ENCODE measurements at regions not wholly inside any gene's neighbourhood (a gene's known extent, or its start where the extent isn't known, plus 50 kb on each side); places are given as distances from the start of the nearest gene placed in this dataset.
"Not testable (repeated sequence)": the region's sequence is repeated elsewhere in the genome, so short reads cannot be mapped to it uniquely, and the experiment has no call there.

DNA sequence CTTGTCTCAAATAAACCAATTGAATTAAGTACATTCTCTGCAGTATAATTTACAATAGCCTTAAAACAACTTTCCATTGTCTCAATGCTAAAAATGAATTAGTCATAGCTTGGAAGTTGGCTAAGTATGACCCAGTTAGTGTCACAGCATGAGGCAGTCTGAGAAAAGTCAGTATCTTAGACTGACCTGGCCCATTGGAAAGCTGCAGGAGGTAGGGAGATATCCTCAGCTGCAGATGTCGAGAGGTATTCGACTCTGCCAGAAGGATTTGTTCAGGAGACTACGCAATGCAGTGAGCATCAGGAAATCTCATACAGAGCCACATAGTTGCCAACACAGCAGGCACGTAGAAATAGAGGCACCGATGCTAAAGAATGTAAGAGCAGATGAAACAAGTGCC lies 350.9 kb upstream of the NRSN1 start:
- Histone ChIP-seq H3K36me3 (ENCODE audit: control insufficient read depth, low read depth, low read length) (no peaks in the 10 kb centered on the region), H3K4me3 (ENCODE audit: low read length) (no peak overlapping the region), H3K27ac (ENCODE audit: low read length) (no peak overlapping the region), H3K27me3 (ENCODE audit: control insufficient read depth, insufficient read depth, low read length) (no peaks in the 10 kb centered on the region), H3K4me1 (ENCODE audit: control insufficient read depth, low read depth, low read length) (no peaks in the 10 kb centered on the region), H3K9ac (ENCODE audit: low read length) (no peak overlapping the region), H3K9me3 (ENCODE audit: control insufficient read depth, low read depth, low read length) (no peaks in the 10 kb centered on the region)

DNA sequence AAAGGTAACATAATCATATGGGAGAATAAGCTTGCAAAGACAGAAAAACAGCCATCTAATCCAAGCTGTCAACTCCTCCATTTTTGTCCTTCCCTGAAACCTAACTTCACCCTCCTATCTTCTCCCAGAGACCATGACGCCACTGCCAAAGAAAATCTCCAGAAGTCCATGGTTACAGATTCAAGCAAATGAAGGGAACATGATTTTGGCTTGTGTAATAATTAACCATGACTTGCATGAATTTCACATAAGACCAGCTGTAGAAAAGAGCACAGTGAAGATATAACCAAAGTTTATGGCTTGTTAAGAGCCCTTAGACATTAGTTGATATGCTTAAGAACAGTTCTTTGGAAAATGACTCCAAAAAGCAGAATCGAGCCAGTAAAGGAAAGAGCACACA lies 342.1 kb upstream of the NRSN1 start:
- Histone ChIP-seq H3K36me3 (ENCODE audit: control insufficient read depth, low read depth, low read length) (no peaks in the 10 kb centered on the region), H3K9me3 (ENCODE audit: control insufficient read depth, low read depth, low read length) (no peaks in the 10 kb centered on the region), H3K27me3 (ENCODE audit: control insufficient read depth, insufficient read depth, low read length) (no peaks in the 10 kb centered on the region), H3K4me1 (ENCODE audit: control insufficient read depth, low read depth, low read length) (no peaks in the 10 kb centered on the region), H3K9ac (ENCODE audit: low read length) (no peak overlapping the region), H3K4me3 (ENCODE audit: low read length) (no peak overlapping the region), H3K27ac (ENCODE audit: low read length) (no peak overlapping the region)

DNA sequence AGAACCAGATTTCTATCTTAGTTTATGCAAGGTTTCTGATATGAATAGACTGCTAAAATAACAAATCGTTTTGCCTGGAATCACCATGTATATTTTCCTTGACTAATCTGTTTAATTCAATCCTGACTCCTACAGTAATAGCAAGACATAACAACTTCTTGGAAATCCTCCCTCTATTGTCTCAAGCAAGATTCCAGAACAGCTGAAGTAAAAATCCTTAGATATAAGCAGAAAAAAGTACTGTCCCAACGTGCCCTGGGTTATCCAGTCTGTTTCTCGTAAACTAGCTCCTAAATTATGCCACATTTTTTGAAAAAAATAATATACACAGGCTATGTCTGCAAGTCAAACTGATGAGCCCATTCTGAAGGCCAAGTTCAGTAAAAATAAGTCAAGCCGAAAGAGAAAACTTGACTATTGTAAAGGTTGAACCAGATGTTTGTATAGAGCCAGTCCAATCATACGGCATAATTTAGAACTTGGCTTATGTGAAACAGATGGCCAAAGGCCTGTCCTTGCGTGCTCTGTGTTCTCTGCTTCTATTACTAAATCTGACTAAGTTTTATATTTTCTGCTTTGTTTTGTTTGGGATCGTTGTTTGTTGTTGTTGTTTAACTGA lies 341.6 kb upstream of the NRSN1 start:
- H3K4me3 ChIP-seq (ENCODE audit: low read length): no peak overlapping the region
- no peaks in the 10 kb centered on the region for H3K9me3 ChIP-seq (ENCODE audit: control insufficient read depth, low read depth, low read length)
- H3K27me3 ChIP-seq (ENCODE audit: control insufficient read depth, insufficient read depth, low read length): no peaks in the 10 kb centered on the region
- H3K36me3 ChIP-seq (ENCODE audit: control insufficient read depth, low read depth, low read length): no peaks in the 10 kb centered on the region
- H3K9ac ChIP-seq (ENCODE audit: low read length): no peak overlapping the region
- no peaks in the 10 kb centered on the region for H3K4me1 ChIP-seq (ENCODE audit: control insufficient read depth, low read depth, low read length)
- no peak overlapping the region for H3K27ac ChIP-seq (ENCODE audit: low read length)

DNA sequence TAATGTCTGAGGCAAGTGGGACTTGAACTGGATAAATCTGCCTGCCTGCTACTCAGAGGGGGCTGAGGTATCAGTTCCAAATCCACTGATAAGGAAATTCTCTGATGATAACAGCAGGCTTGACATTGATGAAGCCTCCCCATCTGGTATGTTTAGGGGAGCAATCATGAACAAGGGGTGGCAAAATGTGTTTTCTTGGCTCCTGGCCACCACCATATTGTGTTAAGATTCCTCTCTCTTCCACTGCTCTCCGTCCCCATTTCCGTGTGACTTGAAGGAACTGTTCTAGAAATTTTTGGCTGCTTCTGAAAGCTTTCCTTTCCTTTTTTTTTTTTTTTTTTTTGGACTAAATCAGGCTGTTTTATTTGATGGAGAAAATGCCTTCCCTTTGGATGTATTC lies 335.3 kb upstream of the NRSN1 start:
- Histone ChIP-seq H3K27ac (ENCODE audit: low read length) (no peak overlapping the region), H3K36me3 (ENCODE audit: control insufficient read depth, low read depth, low read length) (no peaks in the 10 kb centered on the region), H3K4me3 (ENCODE audit: low read length) (no peak overlapping the region), H3K9me3 (ENCODE audit: control insufficient read depth, low read depth, low read length) (no peaks in the 10 kb centered on the region), H3K4me1 (ENCODE audit: control insufficient read depth, low read depth, low read length) (no peaks in the 10 kb centered on the region), H3K9ac (ENCODE audit: low read length) (no peak overlapping the region), H3K27me3 (ENCODE audit: control insufficient read depth, insufficient read depth, low read length) (no peaks in the 10 kb centered on the region)

DNA sequence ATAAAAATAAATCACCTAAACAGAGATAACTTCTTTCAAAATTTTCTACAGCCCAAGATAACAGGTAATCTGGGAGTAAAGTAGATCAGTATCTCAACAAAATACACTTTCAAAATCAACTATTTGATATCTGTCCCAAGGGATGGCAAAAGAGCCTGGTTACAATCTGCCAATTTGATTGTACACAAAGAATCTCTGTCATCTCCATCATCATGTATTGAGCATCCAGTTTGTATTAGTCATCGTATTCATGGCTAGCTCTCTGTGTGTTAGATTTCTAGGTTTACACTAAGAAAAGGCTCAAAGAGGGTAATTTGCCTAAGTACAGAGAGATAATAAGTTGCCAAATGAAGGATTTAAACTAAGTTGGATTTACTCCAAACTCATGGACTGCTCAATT lies 329.0 kb upstream of the NRSN1 start:
- no peak overlapping the region for H3K4me3 ChIP-seq (ENCODE audit: low read length)
- H3K9ac ChIP-seq (ENCODE audit: low read length): no peak overlapping the region
- H3K27ac ChIP-seq (ENCODE audit: low read length): no peak overlapping the region
- no peaks in the 10 kb centered on the region for H3K27me3 ChIP-seq (ENCODE audit: control insufficient read depth, insufficient read depth, low read length)
- H3K4me1 ChIP-seq (ENCODE audit: control insufficient read depth, low read depth, low read length): no peaks in the 10 kb centered on the region
- no peaks in the 10 kb centered on the region for H3K36me3 ChIP-seq (ENCODE audit: control insufficient read depth, low read depth, low read length)
- H3K9me3 ChIP-seq (ENCODE audit: control insufficient read depth, low read depth, low read length): no peaks in the 10 kb centered on the region

DNA sequence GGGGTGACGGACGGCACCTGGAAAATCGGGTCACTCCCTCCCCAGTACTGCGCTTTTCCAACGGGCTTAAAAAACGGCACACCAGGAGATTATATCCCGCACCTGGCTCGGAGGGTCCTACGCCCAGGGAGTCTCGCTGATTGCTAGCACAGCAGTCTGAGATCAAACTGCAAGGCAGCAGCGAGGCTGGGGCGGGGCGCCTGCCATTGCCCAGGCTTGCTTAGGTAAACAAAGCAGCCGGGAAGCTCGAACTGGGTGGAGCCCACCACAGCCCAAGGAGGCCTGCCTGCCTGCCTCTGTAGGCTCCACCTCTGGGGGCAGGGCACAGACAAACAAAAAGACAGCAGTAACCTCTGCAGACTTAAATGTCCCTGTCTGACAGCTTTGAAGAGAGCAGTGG lies 321.7 kb upstream of the NRSN1 start:
- not testable (repeated sequence) for H3K4me1 ChIP-seq (ENCODE audit: control insufficient read depth, low read depth, low read length); H3K36me3 ChIP-seq (ENCODE audit: control insufficient read depth, low read depth, low read length); H3K9ac ChIP-seq (ENCODE audit: low read length); H3K27ac ChIP-seq (ENCODE audit: low read length); H3K9me3 ChIP-seq (ENCODE audit: control insufficient read depth, low read depth, low read length); H3K27me3 ChIP-seq (ENCODE audit: control insufficient read depth, insufficient read depth, low read length); H3K4me3 ChIP-seq (ENCODE audit: low read length)

DNA sequence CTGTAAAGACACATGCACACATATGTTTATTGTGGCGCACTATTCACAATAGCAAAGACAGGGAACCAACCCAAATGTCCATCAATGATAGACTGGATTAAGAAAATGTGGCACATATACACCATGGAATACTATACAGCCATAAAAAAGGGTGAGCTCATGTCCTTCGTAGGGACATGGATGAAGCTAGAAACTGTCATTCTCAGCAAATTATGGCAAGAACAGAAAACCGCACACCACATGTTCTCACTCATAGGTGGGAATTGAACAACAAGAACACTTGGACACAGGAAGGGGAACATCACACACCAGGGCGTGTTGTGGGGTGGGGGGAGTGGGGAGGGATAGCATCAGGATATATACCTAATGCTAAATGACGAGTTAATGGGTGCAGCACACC lies 304.9 kb upstream of the NRSN1 start:
- not testable (repeated sequence) for H3K9me3 ChIP-seq (ENCODE audit: control insufficient read depth, low read depth, low read length); H3K4me3 ChIP-seq (ENCODE audit: low read length); H3K9ac ChIP-seq (ENCODE audit: low read length); H3K27ac ChIP-seq (ENCODE audit: low read length); H3K4me1 ChIP-seq (ENCODE audit: control insufficient read depth, low read depth, low read length); H3K36me3 ChIP-seq (ENCODE audit: control insufficient read depth, low read depth, low read length); H3K27me3 ChIP-seq (ENCODE audit: control insufficient read depth, insufficient read depth, low read length)

DNA sequence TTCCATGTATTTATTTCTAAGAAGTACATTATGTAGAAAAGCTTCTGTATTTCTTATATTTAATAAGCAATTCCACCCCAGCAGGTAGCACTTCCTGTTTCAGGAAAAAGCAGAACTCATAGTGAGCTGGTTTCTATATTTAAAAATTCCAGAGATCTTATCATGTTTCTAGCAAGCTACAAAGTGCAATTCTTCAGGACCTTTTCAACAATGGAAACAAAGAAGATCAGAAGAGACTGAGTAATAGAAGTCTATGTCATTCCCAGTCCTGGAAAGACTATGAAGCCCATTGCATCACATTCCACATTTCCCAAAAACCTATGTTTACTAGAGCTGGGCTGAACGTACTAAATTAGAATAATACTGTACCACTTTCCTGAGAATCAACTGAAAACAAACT lies 302.6 kb upstream of the NRSN1 start:
- Histone ChIP-seq H3K27me3 (ENCODE audit: control insufficient read depth, insufficient read depth, low read length) (no peaks in the 10 kb centered on the region), H3K9ac (ENCODE audit: low read length) (no peak overlapping the region), H3K36me3 (ENCODE audit: control insufficient read depth, low read depth, low read length) (no peaks in the 10 kb centered on the region), H3K27ac (ENCODE audit: low read length) (no peak overlapping the region), H3K4me1 (ENCODE audit: control insufficient read depth, low read depth, low read length) (no peaks in the 10 kb centered on the region), H3K4me3 (ENCODE audit: low read length) (no peak overlapping the region), H3K9me3 (ENCODE audit: control insufficient read depth, low read depth, low read length) (no peaks in the 10 kb centered on the region)

DNA sequence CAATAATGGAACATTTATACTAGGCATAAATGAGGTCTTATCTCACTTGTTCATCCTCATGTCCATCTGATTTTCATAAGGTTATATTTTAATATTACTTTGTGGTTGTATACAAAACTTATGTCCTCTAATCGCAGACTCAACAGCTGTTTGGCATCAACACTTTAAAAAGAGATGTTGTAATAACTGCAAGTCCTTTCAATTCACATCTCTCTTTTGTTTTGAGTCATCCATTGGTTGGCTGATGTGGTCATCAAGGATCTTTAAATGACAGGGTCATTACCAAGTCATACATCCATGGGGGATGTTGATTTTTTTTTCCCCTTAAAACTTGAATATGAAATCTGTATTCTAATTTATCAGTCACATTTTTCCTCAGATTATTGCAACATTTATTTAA lies 299.4 kb upstream of the NRSN1 start:
- Histone ChIP-seq H3K4me3 (ENCODE audit: low read length) (no peak overlapping the region), H3K27ac (ENCODE audit: low read length) (no peak overlapping the region), H3K27me3 (ENCODE audit: control insufficient read depth, insufficient read depth, low read length) (no peaks in the 10 kb centered on the region), H3K4me1 (ENCODE audit: control insufficient read depth, low read depth, low read length) (no peaks in the 10 kb centered on the region), H3K36me3 (ENCODE audit: control insufficient read depth, low read depth, low read length) (no peaks in the 10 kb centered on the region), H3K9ac (ENCODE audit: low read length) (no peak overlapping the region), H3K9me3 (ENCODE audit: control insufficient read depth, low read depth, low read length) (no peaks in the 10 kb centered on the region)

DNA sequence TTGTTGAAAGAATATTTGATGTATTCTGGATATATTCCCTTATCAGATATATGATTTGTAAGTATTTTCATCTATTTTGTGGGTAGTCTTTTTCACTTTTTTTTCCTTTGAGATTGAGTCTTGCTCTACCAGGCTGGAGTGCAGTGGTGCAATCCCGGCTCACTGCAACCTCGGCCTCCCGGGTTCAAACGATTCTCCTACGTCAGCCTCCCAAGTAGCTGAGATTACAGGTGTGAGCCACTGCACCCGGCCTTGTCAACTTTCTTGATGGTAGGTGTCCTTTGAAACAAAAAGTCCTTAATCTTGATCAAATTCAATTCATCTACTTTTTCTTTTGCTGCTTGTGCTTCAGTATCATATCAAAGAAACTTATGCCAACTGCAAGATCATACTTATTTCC lies 297.2 kb upstream of the NRSN1 start:
- H3K4me3 ChIP-seq (ENCODE audit: low read length): no peak overlapping the region
- no peak overlapping the region for H3K27ac ChIP-seq (ENCODE audit: low read length)
- H3K36me3 ChIP-seq (ENCODE audit: control insufficient read depth, low read depth, low read length): no peaks in the 10 kb centered on the region
- no peaks in the 10 kb centered on the region for H3K9me3 ChIP-seq (ENCODE audit: control insufficient read depth, low read depth, low read length)
- H3K27me3 ChIP-seq (ENCODE audit: control insufficient read depth, insufficient read depth, low read length): no peaks in the 10 kb centered on the region
- no peak overlapping the region for H3K9ac ChIP-seq (ENCODE audit: low read length)
- no peaks in the 10 kb centered on the region for H3K4me1 ChIP-seq (ENCODE audit: control insufficient read depth, low read depth, low read length)

DNA sequence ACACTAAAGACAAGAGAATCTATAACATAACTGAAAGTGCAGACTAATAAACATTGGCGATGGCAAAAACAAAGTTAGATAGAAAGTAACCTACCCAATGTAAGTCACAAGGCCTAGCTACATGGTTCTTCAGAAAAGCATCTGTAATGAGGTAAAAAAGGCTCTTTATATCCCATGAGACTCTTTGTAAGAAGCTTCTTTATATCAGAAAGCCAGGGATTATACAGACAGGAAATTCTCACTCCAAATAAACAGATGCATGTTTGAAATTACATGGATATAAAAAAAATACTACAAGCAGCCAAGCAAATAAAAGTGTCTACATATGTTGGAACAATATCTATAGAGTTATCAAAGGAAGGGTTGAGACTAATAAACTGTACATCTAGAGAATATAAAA lies 284.9 kb upstream of the NRSN1 start:
- Histone ChIP-seq H3K4me1 (ENCODE audit: control insufficient read depth, low read depth, low read length) (no peaks in the 10 kb centered on the region), H3K27ac (ENCODE audit: low read length) (no peak overlapping the region), H3K9ac (ENCODE audit: low read length) (no peak overlapping the region), H3K27me3 (ENCODE audit: control insufficient read depth, insufficient read depth, low read length) (no peaks in the 10 kb centered on the region), H3K4me3 (ENCODE audit: low read length) (no peak overlapping the region), H3K36me3 (ENCODE audit: control insufficient read depth, low read depth, low read length) (no peaks in the 10 kb centered on the region), H3K9me3 (ENCODE audit: control insufficient read depth, low read depth, low read length) (no peaks in the 10 kb centered on the region)

DNA sequence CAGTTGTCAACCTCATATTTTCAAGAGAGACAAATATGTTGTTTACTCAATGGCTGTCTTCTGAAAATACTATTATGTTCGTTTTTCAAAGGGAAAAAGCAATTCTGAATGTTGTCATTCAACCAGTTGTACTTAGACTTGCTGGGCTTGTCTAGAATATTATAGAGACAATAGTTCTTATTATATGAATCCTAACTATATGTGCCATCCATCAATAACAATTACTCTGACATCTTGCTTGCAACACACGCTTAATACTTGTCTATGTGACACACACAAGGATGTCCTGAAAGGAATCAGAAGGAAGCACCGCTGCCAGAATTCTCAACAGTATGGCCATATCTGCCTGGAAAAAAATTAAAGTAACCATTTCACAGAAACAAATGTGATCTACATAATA lies 283.3 kb upstream of the NRSN1 start:
- H3K36me3 ChIP-seq (ENCODE audit: control insufficient read depth, low read depth, low read length): no peaks in the 10 kb centered on the region

More for the DNA sequence above, 283.3 kb upstream of the NRSN1 start:
- no peak overlapping the region for H3K4me3 ChIP-seq (ENCODE audit: low read length)
- H3K9me3 ChIP-seq (ENCODE audit: control insufficient read depth, low read depth, low read length): no peaks in the 10 kb centered on the region
- no peaks in the 10 kb centered on the region for H3K27me3 ChIP-seq (ENCODE audit: control insufficient read depth, insufficient read depth, low read length)
- H3K27ac ChIP-seq (ENCODE audit: low read length): no peak overlapping the region
- H3K4me1 ChIP-seq (ENCODE audit: control insufficient read depth, low read depth, low read length): no peaks in the 10 kb centered on the region
- H3K9ac ChIP-seq (ENCODE audit: low read length): no peak overlapping the region
